HG02642 (cell line): ENCODE measurements at regions not wholly inside any gene's neighbourhood (a gene's known extent, or its start where the extent isn't known, plus 50 kb on each side); places are given as distances from the start of the nearest gene placed in this dataset.

Source experiments
- ATAC-seq: cut with Tn5 transposase; IDR thresholded peaks from one replicate; pipeline ENCODE4 v1.9.1; 2021; ENCODE audit warnings: mild to moderate bottlenecking; ENCODE audit not compliant: unreplicated experiment, poor library complexity

- no peak for ATAC-seq
Measured at GRCh38 chr14:96723946-96724345, 73.2 kb upstream of the VRK1 start.

GRCh38 chr14:96725232-96725631 is 72.0 kb upstream of the VRK1 start:
- no peak for ATAC-seq

DNA sequence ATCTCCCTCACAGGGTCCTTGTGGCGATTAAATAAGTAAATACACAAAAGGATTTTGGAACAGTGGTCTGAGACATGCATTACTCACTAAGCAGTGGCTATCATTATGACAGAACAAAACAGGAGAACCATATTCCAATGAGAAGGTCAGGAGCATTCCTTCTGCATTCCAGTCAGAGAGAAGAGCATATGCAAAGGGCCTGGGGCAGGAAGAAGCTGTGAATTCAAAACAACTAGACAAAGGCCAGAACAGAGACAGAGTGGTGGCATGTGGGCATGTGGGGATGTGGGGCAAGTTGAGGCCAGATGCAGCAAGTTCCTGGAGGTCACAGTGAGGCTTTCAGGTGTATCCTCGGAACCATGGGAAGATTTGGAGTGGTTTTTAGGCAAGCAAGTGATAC is 70.1 kb upstream of the VRK1 start:
- ATAC-seq: no peak

GRCh38 chr14:96727491-96727890 is 69.7 kb upstream of the VRK1 start:
- ATAC-seq: no peak

DNA sequence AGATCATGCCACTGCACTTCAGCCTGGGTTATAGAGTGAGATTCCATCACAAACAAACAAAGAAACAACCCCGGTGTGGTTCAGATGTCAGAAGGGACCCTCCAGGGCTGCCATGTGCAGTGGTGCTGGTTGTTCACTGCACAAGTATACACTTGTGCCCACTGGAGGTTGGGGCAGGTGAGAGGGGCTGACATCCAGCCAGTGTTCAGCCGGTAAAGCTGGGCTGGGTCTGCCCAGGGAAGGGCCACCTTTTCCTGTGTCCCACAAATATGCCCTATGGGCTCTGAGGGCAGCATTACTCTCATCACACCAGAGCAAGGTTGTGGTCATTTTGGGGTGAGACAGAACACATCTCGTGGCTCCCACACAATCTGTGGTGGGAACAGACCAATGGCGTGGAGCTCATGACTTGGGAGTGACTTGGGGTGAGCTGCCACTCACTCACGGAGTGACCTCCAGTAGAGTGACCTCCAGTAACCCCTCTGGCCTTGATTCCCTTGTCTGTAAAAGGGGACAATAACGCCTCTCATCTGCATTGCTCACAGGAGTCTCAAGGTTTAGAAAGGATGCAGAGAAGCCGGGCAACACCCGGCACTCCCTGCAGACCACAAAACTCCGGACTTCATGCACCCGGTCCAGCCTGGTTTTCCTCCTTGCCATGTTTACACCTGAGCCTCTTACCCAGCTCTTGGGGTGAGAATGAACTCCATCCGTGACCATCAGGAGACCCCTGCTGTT is 69.0 kb upstream of the VRK1 start:
- ATAC-seq: no peak

- no peak for ATAC-seq
Measured at GRCh38 chr14:96729889-96730288, 67.3 kb upstream of the VRK1 start.

- ATAC-seq: no peak
Measured at GRCh38 chr14:96730386-96730785, 66.8 kb upstream of the VRK1 start.

DNA sequence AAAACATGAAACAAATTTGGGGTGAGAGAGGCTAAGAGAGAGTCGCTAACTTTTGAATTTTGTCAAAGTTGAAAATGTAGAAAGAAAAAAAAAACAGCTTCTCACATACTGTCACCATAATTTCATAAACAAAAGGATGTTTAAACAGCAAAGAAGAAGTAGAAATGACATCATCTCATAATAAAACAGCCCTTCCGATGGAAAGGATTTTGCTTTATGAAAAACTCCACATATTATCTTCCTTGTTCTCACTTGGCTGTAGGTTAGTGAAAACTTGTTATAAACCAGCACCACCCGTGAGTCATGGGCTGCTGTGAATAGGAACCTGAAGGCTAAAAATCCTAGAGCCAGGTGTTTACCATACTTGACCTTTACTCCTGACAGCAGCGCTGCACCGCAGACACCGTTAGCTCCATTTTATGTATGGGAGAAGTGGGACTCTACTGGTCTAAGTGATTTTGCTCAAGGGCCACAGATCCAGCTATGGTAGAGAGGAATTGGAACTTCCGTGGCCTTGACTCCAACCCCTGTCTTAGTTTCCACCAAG is 63.0 kb upstream of the VRK1 start:
- no peak for ATAC-seq

DNA sequence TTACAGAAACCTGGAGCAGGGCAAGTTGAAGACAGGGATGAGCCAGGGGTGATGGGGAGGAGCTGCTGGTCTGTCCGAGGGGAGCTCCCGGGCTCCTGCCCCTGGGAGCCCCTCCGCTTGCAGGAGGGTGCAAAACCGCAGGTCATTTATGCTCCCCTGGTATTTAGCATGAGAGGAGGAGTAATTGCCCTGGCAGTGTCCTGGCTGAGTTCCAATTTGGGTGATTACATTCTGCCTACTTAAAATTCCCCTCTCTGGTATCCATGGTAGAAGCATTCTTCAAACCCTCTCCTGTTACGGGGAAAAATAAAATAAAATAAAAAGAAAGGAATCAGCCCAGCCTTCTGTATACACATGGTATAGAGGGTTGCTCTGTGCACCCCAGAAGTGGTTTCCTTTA is 61.7 kb upstream of the VRK1 start:
- ATAC-seq: no peak

GRCh38 chr14:96736439-96736838 is 60.7 kb upstream of the VRK1 start:
- no peak for ATAC-seq

DNA sequence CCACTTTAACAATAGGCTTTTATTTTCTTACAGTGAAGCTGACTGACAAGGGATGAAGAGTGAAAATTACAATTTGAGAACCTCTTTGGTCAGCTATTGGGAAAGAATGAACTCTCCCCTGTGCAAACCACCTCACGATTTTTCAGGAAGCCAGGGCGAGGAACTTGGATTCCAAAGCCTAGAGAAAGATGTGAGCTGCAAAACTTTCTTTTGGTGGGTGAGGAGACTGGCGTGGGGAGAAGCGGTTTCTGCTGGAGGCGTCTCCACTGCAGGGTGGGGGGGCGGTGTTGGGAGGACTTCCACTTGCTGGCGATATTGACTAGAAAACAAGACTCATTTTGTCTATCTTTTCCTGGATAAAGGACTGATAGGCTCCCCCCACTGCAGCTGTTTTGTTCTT is 59.3 kb upstream of the VRK1 start:
- no peak for ATAC-seq

DNA sequence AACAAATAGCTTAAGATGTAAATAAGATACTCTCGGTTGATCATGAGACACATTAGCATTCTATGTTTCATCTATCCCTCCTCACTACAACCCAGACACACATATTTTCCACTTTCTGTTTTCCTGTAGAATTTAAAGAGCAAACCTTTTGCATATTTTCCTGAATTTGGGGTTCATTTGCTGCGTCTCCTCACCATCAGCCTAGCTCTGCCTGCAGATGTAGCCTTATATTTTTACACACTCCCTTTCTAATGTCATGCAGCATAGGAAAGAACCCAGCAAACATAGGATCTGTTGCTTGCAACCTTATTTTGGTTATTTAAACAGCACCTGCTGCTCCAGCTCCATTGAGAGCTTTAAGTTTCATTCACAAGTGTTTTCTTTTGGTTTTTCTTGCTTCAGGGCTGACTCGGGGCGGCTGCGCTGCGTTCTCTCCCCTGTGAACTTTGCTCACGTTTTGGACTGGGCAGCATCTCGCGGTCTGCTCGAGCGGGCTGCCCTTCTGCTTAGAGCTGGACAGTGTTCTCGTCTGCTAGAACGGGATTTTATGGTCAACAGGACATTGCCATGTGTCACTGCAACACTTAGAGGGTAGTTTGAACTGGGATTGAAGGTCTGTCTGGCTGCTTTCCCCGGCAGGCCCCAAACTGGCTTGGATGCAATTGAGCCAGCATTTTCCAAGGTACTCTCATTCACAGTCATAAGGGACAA is 57.8 kb upstream of the VRK1 start:
- ATAC-seq: no peak

DNA sequence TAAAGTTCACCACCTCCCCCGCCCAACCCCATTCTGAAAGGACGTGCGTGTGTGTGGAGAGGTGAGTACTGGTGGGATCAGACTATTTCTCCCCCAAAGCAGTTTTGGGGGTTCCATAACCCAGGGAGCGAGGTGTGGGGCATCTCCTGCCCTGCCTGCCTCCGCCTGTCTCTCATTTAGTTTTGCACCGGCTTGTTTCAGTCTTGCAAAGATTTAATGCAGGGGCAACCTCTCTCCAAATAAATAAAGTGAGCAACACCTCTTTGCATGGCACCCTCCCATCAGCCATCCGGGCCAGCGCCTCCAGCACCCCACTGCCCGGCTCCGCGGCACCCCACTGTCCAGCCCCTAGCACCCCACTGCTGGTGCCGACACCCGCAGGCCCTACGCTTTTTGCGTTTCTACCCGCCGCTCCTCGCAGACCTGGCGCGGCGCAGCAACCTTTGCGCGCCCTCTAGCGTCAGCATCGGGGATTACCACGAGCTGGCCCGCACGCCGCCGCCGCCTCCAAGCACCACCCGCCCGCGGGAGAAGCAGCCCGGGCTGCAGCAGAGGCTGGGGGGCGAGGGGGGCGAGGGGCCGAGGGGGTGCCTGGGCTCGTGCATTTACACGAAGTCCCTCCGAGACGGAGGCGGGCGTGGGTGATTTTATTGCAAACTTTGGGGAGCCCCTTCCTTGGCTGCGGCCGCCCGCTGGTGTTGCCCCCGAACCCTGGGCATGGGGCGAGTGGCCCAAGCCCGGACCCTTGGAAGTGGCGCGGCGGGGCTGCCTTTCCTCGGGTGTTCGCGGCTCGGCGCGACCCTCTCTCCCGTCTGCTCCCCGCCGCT is 55.8 kb upstream of the VRK1 start:
- peak; percentile 81 for ATAC-seq

DNA sequence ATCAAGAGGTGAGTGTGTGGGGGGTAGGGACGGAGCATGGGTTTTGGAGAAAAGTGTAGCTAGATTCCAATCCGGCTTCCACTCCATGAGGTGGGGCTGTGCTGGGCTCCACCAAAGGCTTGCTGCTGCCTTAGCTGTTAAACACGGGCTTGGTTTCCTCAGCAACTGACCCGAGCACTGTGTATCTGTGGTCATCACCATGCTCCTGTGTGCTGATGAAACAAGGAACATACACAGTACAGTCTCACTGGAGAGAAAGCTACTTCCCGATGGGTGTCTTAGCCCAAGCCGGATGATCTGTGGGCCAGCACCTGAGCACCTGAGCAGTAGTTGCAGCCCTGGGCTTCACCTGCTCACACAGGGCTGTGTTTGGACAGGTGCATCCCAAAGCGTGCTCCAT is 52.9 kb upstream of the VRK1 start:
- no peak for ATAC-seq

GRCh38 chr14:96745500-96746051 is 51.6 kb upstream of the VRK1 start:
- ATAC-seq: no peak

DNA sequence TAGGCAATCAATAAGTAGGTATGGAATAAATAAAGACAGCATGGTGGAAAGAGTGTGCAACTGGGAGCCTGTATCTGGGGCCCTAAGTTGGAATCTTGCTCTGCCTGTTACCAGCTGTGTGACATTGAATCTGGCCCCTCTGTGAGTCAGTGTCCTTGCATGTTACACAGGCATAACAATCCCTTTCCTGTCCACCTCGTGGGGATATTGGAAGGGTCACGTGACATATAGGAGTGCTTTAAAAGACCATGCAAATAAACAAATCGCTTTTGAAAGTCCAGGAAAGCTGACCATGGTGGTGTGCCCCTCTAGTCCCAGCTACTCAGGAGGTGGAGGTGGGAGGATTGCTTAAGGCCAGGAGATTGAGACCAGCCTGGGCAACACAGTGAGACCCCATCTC is 51.1 kb upstream of the VRK1 start:
- ATAC-seq: no peak

DNA sequence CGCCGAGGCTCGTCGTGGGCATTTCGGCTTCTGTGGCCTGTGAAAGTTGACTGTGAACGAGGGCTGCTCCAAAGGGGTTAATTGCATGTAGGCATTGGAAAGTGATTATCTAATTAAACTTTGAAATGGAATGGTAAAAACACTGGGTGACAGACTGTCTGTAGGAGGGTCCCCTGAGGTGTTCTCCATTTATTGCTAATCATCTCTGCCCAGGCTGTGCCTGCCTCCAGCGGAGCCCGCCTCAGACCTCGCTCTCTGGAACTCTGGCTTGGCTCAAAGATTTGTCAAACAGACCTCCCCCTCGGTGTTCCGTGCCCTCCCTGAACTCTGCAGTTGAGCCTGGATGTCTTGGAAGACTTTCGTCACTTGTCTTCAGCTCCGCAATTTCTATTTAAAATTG is 50.2 kb upstream of the VRK1 start:
- no peak for ATAC-seq
